Kidney glomerular epithelial cell (primary cell): ENCODE measurements at regions not wholly inside any gene's neighbourhood (a gene's known extent, or its start where the extent isn't known, plus 50 kb on each side); places are given as distances from the start of the nearest gene placed in this dataset.

ENCODE experiments used
- DNase-seq: peaks from one replicate; lab custom pipeline; 2025; lab: John Stamatoyannopoulos, UW

DNA sequence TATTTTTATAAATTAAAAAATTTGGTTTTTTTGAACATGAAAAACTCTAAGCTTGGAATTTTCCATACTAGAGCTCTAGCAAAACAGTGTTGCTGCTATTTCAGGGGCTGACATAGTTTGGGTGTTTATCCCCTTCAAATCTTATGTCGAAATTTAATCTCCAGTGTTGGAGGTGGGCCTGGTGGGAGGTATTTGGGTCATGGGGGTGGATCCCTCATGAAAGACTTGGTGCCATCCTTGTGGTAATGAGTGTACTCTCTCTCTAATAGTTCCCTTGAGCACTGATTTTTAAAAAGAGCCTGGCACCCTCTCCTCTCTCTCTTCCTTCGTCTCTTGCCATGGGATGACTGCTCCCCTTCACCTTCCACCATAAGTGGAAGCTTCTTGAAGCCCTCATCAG lies 244.6 kb upstream of the UBE2E3 start:
- no peak for DNase-seq

DNA sequence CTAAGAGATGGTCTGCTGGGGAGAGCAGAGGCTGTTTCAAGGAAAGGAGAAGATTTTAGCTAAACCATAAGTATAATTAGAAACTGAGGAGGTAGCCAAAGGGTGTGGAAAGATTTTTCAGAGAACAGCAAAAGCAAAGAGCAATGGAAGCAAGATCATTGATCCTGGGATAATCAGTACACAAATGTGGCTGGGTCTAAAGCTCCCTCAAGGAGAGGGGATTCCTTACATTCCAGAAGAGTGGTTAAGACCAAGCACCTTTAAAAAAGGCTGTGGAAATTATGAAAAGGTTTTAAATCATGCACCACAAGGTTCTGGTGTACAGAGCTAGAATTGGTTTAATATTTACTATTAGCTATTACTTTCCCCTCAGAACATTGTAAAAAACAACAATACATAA lies 246.0 kb upstream of the UBE2E3 start:
- no peak for DNase-seq

DNA sequence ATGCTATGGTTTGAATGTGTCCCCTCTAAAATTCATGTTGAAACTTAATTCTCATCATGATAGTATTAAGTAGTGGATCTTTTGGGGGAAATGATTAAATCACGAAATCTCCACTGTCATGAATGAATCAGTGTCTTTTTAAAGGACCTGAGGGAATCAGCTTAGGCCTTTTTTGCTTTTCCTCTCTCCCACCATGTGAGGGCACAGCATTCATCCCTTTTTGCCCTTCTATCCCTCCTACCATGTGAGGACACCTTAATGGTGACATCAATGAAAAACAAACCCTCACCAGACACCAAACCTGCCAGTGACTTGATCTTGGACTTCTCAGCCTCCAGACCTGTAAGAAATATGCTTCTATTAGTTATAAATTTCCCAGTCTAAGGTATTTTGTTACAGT lies 247.1 kb upstream of the UBE2E3 start:
- no peak for DNase-seq

DNA sequence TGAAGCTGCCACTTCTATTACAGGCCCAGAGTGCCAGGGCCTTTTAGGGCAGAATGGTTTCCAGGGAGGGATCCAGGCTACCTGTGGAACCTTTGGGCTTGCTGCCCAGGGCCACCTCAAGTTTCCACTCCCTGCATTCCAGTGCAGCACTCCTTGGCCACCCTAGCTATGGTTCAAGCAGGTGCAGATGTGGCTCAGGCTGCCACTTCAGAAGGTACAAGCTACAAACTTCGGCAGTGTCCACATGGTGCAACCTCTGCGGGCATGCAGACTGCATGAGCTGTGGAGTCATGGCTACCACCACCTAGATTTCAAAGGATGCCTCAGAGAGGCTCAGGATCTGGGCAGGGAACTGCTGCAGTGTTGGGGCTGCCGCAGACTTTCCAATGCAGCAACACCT lies 248.1 kb upstream of the UBE2E3 start:
- DNase-seq, result no peak

DNA sequence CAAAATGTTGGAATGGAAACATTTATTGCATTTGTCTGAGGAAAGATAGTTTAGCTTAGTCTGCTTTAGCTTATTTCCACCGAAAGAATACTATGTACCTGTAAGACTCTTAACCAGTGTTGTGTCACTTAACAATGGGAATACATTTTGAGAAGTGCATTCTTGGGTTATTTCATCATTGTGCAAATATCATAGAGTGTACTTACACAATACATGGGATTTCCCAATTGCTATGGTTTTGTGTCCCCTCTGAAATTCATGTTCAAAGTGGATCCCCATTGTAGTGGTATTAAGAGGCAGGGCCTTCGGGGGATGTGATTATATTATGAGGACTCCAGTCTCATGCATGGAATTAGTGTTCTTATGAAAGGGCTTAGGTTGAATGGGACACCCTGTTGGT lies 249.4 kb upstream of the UBE2E3 start:
- DNase-seq, result no peak

DNA sequence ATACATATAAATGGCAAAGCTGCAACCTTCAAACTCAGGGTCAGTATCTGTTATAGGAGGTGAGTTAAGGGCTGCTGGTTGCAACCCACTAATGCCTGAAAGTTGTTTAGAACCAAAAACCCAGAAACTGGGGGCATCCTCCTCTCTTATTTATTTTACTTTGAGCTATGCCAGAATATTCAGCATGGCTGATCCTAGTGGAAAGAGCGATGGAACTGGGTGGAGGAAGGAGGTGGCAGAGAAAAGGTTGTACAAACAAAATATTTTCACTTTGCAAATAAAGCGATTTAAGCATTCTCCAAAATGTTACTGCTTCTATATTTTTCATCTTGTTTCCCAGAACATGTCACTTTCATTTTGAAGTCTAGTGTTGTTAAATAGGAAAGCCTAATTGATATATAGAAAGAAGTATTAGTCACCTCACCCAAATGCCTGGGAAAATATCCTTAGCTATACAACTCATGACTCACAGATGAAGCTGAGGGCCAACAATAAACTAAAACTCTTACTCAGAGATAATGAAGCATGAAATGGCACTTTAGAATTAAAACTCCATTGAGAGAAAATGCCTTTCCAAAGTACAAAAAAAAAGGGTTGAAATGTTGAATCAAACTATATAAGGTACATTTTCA lies 251.4 kb upstream of the UBE2E3 start:
- DNase-seq, result peak; percentile 92

DNA sequence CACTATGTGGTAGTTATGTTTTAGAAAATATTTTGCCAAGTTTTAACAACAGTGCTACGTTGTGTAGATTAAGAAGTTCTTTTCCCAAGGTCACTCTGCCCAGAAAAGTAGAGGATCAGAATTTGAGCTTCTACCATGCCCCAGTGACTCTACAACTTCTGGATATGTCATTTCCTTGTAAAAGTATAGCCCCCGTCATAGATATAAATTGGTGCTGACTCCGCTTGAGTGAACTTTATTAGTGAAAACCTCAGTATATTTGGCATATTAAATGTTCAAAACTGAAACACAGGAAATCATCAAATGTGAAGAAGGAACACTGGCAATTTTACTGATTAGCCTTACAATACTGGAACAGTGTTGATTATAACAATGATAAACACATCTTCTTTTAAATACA lies 256.7 kb upstream of the UBE2E3 start:
- DNase-seq, result no peak

DNA sequence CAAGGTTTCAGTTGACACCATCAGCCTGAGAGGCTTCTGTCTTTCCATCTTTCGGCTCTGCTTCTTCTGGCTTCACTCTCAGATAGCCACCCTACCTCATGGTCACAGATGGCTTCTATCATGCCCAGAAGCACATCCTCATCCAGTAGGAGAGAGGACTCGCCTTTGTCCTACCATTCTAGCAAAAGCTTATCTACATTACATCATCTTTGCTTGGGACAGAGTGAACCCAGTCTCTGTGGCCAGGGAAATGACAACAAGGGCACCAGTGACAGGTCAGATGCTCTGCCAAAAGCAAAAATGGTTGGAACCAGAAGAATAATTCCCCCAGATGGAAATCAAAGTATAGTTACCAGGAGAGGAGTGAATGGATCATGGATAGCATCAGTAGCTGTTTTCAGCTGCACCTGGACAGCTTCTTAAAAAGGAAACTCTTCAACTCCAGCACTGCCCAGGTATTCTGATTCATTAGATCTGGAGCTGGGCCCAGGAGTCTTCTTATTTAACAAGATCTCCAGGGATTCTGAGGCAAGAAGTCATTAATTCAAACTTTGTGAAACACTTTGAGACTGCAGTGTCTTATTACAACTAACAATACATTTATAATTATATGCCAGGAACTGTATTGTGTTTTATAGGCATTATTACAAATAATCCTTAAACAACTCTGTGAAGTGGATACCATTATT lies 257.7 kb upstream of the UBE2E3 start:
- no peak for DNase-seq

DNA sequence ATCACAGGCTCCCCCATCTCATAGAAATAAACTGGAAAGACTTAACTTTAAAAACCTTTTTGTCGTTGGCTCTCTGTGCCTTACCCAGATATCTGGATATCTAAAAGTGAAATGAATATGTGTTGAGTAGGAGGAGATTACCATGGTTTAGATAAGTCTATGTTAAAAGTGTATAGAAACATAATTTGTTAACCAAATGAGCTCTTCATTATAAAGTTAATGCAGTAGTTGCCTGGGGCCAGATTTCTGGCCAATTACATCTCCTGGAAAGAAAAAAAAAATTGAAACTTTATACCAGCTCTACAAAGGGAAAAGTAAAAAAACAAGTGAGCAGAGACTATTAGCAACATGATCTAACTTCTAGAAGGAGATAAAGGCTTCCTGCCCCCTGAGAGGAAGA lies 259.6 kb upstream of the UBE2E3 start:
- DNase-seq, result no peak

DNA sequence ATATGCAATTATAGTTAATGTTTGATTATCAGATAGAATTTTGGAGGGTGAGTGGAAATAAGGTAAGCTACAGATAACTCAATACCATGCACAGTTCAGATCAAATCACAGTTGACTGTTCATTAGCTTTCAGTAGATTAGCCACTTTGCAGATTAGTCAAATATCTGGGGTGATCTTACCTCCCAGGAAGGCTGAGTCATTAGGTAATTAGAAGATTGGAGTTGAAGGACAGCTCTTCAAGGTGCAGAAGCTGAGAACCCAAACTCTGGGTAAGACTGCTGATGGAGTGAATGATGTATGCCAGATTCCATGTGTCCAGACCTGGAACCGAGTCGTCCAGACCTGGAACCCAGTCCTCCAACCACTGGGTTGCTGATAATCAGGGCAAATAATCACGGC lies 262.8 kb upstream of the UBE2E3 start:
- no peak for DNase-seq

DNA sequence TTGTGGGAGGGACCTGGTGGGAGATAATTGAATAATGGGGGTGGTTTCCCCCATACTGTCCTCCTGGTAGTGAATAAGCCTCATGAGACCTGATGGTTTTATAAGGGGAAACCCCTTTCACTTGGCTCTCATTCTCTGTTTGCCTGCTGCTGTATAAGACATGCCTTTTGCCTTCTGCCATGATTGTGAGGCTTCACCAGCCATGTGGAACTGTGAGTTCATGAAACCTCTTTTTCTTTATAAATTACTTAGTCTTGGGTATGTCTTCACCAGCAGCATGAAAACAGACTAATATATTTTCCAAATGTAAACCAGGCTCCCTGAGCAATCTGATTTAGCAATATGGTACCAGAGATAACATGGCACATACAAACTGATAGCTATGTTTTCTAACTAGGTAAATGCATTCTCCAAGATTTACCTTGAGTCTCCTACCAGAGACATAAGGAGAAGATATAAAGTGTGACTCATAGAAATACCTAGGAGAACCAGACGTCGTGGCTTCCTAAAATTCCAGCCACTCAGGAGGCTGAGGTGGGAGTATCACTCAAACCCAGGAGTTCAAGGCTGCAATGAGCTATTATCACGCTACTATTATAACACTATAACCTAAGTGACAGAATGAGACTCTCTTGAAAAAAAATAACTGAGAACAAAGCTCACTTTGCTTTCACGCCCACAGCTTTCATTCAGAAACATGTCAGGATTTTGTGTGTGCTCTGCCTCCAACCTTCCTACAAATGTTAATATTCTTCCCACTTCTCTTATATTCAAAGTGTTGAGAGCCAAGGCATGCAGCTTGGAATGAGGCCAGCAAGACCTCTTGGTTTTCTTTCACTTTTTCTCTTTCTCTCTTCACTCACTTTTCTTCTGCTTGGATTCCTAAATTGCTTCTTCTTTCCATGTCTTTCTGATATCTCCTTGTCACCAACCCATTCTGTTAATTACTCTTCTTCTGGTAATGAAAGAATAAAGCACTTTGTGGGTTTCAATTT lies 263.9 kb upstream of the UBE2E3 start:
- DNase-seq, result no peak

DNA sequence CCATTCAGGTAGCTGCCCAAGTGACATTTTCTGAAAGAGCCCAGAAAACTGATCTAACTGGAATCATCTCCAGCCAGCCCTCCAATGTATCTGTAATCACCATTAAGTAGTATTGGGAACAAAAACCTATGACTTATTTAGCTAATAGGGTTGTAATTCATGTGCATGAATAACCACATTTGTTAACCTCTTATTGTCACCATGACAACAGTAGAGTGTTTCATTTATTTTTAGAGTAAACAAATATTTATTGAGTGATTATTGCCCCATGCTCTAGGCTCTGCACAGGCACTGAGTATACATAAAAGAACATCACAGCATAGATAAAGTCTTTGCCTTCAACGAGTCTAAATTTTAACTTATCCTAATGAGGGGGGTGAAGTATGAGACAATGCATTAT lies 265.4 kb upstream of the UBE2E3 start:
- DNase-seq, result no peak

DNA sequence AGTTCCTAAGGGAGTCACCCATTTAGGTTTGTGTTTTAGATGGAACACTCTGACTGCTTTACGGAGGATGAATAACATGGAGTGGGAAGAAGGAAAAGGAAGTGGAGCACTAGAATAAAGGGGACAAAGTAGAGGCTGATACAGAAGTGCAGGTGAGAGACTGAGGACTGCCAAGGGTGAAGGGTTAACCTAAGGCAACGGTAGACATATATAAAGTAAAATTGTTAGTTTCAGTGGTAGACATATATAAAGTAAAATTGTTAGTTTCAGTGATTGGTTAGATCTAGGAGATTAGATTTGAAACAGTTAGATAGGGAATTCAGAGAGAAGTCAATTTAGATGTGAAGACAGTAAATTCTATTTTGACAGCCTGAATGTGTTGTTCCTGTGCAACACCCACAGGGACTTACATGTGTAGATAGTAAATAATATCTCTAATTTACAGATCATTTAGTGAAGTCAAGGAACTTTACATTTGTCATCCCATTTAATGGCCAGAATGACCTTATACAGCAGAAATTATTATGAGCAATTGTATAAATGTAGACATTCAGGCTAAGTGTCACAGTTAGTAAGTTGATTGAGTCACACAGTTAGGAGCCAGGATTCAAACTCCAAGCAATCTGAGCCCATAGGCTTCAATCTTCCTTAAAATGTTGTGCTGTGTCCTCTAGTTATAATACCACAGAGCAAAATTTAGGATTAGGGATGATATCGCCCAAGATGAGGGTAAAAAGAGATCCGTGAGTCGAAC lies 270.8 kb upstream of the UBE2E3 start:
- DNase-seq, result no peak

DNA sequence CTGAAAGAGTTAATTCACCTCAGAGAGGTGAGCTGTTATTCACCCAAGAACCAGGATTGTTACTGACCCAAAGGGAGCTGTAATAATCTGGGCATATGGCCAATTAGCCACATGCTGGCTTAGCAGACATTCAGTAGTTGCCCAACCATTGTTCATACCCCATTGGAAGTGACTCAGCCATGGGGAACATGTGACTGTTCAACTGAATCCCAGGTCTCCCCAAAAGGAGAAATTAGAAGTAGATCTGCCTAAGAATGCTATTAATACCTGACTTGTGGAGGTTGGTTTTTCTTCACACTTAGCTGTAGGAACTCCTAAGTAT lies 272.6 kb upstream of the UBE2E3 start:
- DNase-seq, result peak; percentile 77

DNA sequence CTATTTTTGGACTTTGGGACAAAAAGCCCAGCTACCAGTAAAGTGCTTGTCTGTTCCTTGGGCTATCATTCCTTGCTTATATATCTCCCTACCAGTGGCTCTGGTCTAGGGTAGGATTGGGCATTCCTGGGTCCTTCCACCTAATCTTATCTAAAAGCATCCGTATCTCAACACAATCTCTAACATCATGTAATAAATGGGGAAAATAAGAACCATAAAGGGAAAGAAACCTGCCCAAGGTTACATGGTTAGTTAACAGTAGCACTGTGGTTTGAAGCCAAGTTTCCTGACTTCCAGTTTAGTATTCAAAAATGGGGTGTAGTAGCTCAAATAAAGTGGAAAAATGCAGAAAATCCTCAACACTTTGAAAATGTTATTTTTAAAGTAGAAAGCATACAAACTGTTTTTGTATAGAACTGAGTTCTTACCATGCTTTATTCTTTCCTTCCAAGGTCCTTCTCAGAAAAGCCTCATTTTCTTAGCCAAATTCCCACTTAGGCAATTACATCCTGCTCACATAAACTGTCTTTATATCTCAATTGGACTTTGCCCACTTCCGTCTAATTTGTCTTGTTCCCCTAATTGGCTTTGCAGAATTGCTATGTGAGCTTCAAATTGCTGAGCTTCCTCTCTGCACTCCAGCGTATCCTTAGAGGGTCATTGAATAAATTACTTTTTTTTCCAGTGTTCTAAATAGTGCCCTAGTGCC lies 273.1 kb upstream of the UBE2E3 start:
- DNase-seq, result no peak

DNA sequence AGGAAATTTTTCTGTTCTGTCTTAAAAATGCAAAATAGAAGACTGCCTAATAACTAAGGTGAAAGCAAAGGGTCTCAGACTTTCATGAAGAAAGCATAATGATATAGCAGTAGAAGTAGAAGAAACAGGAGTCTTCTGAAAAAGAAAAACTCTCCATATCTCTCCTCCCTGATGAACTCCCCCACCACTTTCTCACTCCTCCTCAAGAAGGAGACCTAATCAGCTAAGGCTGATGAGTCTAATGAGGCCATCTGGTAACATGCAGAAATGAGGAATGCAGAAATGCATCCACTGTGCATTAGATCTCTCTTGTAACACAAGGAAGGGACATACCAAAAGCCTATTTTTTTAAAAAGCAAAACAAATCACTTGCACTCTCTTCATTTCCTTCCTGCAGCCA lies 273.7 kb upstream of the UBE2E3 start:
- no peak for DNase-seq

DNA sequence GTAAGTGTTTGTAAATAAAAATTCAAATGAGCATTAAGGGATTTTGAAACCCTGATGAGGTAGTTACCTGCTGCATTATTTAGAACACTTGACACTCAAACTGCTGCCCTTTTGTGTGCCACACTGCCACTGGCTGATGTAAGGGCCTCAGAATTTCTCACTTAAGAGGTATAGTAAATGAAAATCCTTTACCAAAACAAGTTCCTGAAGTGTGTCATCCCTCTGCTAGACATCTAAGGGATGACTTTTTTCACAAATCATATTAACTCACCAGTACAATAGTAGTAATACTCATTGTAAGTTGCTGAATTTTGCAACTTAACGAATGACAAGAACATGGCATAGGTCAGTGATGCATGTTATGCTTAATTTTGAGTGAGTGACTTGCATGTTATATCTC lies 274.9 kb upstream of the UBE2E3 start:
- DNase-seq, result no peak

DNA sequence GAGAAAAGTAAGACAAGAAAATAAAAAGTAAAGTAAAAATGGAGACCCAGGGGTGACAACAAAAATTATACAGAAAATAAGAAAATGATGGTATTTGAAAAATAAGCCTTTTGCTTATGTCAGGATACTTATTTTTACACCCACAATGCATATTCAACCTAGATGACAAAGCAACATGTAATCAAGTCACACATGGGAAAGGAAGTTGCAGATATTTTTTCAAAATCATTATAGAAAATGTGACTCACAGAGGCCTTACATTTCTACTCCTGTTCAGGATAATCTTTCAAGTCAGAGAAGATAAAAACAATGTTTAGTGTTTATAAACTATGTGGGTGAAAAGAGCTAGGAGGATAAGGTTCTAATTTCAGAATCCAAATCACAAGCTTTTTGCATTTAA lies 275.3 kb upstream of the UBE2E3 start:
- DNase-seq, result no peak

DNA sequence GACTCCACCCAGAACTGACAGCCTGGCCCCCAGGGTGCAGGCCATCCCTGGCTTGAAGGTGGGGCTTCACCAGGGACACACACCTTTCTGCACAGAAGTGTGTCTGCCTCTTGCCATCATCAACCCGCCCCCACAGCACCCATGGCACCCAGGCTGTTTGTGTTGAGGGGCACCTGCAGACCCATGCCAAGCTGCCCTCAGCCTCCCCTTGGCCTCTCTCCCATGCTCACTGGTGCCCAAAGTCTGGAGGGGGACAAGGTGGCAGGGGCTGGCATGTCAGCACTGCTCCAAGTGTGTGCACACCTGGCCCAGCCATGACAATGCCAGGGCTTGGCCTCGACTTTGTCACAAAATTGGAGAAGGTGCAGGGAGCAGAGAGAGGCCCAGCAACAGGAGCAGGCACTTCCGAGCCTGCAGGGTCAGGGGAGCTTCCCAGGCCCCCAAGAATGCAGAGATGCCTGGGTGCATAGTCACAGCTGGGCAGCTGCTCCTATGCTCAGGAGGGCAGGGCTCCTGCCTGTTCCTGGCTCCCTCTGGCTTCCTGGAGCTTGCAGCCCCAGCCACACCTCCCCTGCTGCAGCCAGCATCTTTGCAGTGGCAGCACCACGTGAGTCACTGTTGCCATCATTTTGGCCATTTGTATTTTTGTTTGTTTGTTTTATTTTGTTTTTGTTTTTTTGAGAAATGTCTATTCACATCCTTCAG lies 280.6 kb upstream of the UBE2E3 start:
- no peak for DNase-seq

DNA sequence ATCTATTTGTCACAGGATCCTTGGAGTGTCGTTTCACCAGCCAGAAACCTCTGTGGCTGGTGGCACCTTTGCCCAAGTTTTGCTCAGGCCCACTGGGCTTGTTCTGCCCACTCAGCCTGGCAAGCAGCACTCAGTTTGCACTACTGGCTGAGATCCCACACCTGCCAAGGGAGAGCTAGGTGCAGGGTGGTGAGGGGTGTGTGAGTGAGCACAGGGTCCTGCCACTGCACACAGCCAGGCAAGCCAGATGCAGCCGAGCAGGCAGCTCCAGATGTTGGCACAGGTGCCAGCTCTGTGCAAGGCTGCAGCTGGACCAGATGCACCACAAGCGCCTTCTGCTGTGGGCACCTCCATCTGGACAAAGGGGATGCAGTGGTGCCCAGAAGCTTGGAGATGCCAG lies 281.7 kb upstream of the UBE2E3 start:
- no peak for DNase-seq
